ENCODE measurements at regions not wholly inside any gene's neighbourhood (a gene's known extent, or its start where the extent isn't known, plus 50 kb on each side); places are given as distances from the start of the nearest gene placed in this dataset.

- no peaks in the 10 kb centered on the region for H3F3A ChIP-seq (ENCODE audit: insufficient read depth, low read depth)
- H3K27me3 ChIP-seq (ENCODE audit: insufficient read depth, low read depth), result no peaks in the 10 kb centered on the region
- H3K9me2 ChIP-seq (ENCODE audit: insufficient read depth), result no peaks in the 10 kb centered on the region
- H3K27ac ChIP-seq, result no peak overlapping the region
- H2AFZ ChIP-seq, result no peak overlapping the region
- no peak overlapping the region for H3K4me3 ChIP-seq
- no peaks in the 10 kb centered on the region for H3K79me2 ChIP-seq (ENCODE audit: low read depth)
- H3K4me1 ChIP-seq (replicated peaks; ENCODE audit: insufficient read depth), result no peaks in the 10 kb centered on the region
- BruUV-seq (replicated peaks), result no TSS peak
- TF ChIP-seq CTCF (conservative IDR thresholded peaks at IDR 0.05), result no peak
- TF ChIP-seq EZH2 (IDR thresholded peaks at IDR 0.05; ENCODE audit: low read depth), result no peak
- POLR2A ChIA-PET (ENCODE audit: unreplicated experiment), result no interaction called here
- DNase-seq, result no peak
- no peak overlapping the region for H3K4me2 ChIP-seq
- intact Hi-C loops (cut with micrococcal nuclease; ENCODE audit: unreplicated experiment), result no loop called here
- no peaks in the 10 kb centered on the region for H4K20me1 ChIP-seq (ENCODE audit: insufficient read depth)
- no peaks in the 10 kb centered on the region for H3K9me3 ChIP-seq (ENCODE audit: insufficient read depth, low read depth)
- CTCF ChIA-PET, result interaction anchor here (0.6 kb wide), 1 partner anchor 55 kb away, joined by 10 read pairs; no protein-coding TSS in a partner anchor
- H3K36me3 ChIP-seq (ENCODE audit: low read depth), result no peaks in the 10 kb centered on the region
Observed at GRCh38 chr16:85501900-85502299, 111.2 kb upstream of the GSE1 start.

GRCh38 chr16:85502357-85502756 lies 110.8 kb upstream of the GSE1 start:
- TF ChIP-seq CTCF (conservative IDR thresholded peaks at IDR 0.05) (no peak), EZH2 (IDR thresholded peaks at IDR 0.05; ENCODE audit: low read depth) (no peak)
- Histone ChIP-seq H3K79me2 (ENCODE audit: low read depth) (no peaks in the 10 kb centered on the region), H3K9me3 (ENCODE audit: insufficient read depth, low read depth) (no peaks in the 10 kb centered on the region), H3K36me3 (ENCODE audit: low read depth) (no peaks in the 10 kb centered on the region), H3K9me2 (ENCODE audit: insufficient read depth) (no peaks in the 10 kb centered on the region), H2AFZ (no peak overlapping the region), H3K27ac (no peak overlapping the region), H3K27me3 (ENCODE audit: insufficient read depth, low read depth) (no peaks in the 10 kb centered on the region), H3K4me1 (replicated peaks; ENCODE audit: insufficient read depth) (no peaks in the 10 kb centered on the region), H4K20me1 (ENCODE audit: insufficient read depth) (no peaks in the 10 kb centered on the region), H3K4me2 (no peak overlapping the region), H3F3A (ENCODE audit: insufficient read depth, low read depth) (no peaks in the 10 kb centered on the region), H3K4me3 (no peak overlapping the region)
- POLR2A ChIA-PET (ENCODE audit: unreplicated experiment), result no interaction called here
- intact Hi-C loops (cut with micrococcal nuclease; ENCODE audit: unreplicated experiment), result no loop called here
- CTCF ChIA-PET, result no interaction called here
- no TSS peak for BruUV-seq (replicated peaks)
- DNase-seq, result no peak

- Histone ChIP-seq H3K36me3 (ENCODE audit: low read depth) (no peaks in the 10 kb centered on the region), H3K4me3 (no peak overlapping the region), H3K79me2 (ENCODE audit: low read depth) (no peaks in the 10 kb centered on the region), H3K27ac (no peak overlapping the region), H3K4me1 (replicated peaks; ENCODE audit: insufficient read depth) (no peaks in the 10 kb centered on the region), H3F3A (ENCODE audit: insufficient read depth, low read depth) (no peaks in the 10 kb centered on the region), H3K4me2 (no peak overlapping the region), H3K27me3 (ENCODE audit: insufficient read depth, low read depth) (no peaks in the 10 kb centered on the region), H2AFZ (no peak overlapping the region), H3K9me2 (ENCODE audit: insufficient read depth) (no peaks in the 10 kb centered on the region), H4K20me1 (ENCODE audit: insufficient read depth) (no peaks in the 10 kb centered on the region), H3K9me3 (ENCODE audit: insufficient read depth, low read depth) (no peaks in the 10 kb centered on the region)
- DNase-seq, result no peak
- intact Hi-C loops (cut with micrococcal nuclease; ENCODE audit: unreplicated experiment), result no loop called here
- ChIA-PET CTCF (no interaction called here), POLR2A (ENCODE audit: unreplicated experiment) (no interaction called here)
- BruUV-seq (replicated peaks), result no TSS peak
- TF ChIP-seq CTCF (conservative IDR thresholded peaks at IDR 0.05) (no peak), EZH2 (IDR thresholded peaks at IDR 0.05; ENCODE audit: low read depth) (no peak)
Observed at GRCh38 chr16:85503679-85504231, 109.4 kb upstream of the GSE1 start.

Measured in PC-9 (cell line).